Left renal pelvis (tissue), 4 donors: ENCODE measurements at regions not wholly inside any gene's neighbourhood (a gene's known extent, or its start where the extent isn't known, plus 50 kb on each side); places are given as distances from the start of the nearest gene placed in this dataset.
"Not testable (repeated sequence)": the region's sequence is repeated elsewhere in the genome, so short reads cannot be mapped to it uniquely, and the experiment has no call there.

Experiments
- DNase-seq, 4 donors: peaks; one replicate each; pipeline ENCODE4 v3.0.0-alpha.2; 2013; ENCODE audit warnings: low read depth in 4 of 4, low spot score in 3 of 4

DNA sequence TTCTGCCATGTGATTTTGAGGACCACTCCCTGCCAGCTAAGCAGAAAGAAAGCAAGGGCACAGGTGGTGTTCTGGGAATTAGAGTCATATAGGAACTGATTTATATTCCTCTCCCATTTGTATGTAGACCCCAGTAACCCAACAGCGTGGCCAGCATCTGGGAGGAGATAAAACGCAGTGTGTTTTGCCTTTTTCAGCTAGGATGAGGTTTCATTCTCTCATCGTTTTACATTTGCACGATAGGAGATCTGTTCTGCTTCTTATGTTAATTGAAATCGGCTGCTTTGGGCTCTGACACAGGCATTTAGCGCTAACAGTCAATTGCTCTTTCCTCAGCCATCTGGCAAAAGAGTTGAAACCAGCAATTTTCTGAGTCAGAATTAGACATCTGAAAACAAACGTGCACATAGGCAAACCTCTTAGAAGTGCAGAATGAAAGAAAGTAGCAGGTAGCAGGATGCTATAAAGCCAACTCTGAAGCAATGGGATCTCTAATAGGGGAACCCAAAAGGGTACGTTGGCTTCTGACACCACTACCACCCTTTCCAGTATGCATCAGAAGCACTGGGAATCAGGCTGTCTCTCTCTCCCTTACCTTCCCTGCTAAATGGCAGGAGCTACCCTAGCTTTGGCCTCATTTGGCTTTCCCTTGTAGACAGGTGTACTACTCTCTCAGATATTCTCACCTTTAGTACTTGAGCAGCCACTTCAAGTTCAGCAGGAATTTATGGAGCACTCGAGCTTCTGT lies 219.1 kb downstream of the PHLDA1 start:
- no peak for DNase-seq

DNA sequence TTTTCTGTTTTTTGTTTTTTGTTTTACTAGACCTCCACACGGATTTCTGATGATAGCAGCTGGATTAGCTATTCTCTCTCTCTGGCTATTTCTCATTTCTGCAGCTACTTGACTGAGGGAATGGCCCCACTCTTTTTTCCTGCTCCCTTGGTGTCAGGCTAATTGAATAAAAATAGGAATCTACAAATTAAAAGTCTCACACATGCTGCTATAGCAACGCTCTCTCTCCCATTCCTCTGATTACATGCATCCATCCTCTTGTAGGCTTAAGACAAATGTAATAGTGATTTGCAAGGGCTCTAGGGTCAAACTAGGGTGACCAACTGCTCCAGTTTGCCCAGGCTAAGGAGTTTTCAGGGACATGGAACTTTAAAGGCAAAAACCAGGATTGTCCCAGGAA lies 221.8 kb downstream of the PHLDA1 start:
- DNase-seq: no peak

- DNase-seq: no peak
These were observed 224.1 kb downstream of the PHLDA1 start for GRCh38 chr12:75807494-75807893.

GRCh38 chr12:75805905-75806304 lies 225.7 kb downstream of the PHLDA1 start:
- DNase-seq: no peak

GRCh38 chr12:75805320-75805719 lies 226.3 kb downstream of the PHLDA1 start:
- no peak for DNase-seq

- no peak for DNase-seq
These were observed 233.2 kb downstream of the PHLDA1 start for GRCh38 chr12:75798136-75798926.

DNA sequence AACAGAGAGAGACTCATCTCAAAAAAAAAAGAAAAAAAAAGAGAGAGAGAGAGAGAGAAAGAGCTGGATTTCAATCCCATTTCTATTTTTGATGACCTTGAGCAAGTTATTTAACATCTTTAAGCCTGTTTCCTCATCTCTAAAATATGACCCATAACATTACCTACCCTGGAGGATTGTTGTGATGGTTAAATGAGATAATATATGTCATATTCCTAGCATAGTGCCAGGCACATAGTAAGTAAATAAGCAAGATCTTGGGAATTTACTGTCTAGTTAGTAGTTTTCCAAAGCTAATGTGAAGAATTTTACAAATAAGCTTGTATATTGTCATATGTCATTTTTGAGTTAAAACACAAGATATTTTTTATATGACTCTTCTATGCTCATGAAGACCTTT lies 236.5 kb downstream of the PHLDA1 start:
- DNase-seq: no peak

- no peak for DNase-seq
These were observed 238.9 kb downstream of the PHLDA1 start for GRCh38 chr12:75792687-75793086.

- no peak for DNase-seq
These were observed 241.4 kb downstream of the PHLDA1 start for GRCh38 chr12:75790219-75790618.

DNA sequence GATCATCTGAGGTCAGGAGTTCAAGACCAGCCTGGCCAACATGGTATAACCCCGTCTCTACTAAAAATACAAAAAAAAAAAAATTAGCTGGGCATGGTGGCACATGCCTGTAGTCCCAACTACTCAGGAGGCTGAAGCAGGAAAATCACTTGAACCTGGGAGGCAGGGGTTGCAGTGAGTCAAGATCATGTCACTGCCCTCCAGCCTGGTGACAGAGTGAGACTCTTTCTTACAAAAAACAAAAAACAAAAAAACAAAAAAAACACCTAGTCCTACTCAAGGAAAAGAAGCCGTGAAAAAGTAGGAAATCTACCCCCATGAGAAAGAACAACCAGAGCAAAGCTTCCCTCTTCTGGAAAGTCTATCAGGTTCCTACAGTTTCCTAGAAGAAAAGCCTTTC lies 244.4 kb downstream of the PHLDA1 start:
- not testable (repeated sequence) for DNase-seq

- no peak for DNase-seq
These were observed 245.5 kb downstream of the PHLDA1 start for GRCh38 chr12:75786070-75786469.

DNA sequence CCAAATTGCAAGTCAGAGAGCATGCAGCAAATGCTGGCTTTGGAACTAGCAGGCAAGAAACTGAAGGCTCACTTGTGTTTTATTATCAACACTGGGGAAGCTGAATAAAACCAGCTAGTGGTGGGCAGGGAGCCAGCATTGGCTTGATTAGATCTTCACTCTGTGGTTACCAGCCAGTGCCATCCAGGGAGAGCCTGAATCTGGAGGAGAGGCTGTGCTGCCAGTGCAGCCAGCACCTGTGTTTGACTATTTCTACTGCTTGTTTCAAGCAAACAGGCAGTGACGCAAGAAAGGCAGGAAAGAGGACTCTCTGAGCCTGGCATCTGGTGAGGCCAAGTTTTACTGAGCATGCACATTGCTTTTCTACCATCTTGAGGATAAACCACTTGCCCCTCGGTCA lies 247.0 kb downstream of the PHLDA1 start:
- peak in 1 of 4 donors; percentile 22 for DNase-seq

DNA sequence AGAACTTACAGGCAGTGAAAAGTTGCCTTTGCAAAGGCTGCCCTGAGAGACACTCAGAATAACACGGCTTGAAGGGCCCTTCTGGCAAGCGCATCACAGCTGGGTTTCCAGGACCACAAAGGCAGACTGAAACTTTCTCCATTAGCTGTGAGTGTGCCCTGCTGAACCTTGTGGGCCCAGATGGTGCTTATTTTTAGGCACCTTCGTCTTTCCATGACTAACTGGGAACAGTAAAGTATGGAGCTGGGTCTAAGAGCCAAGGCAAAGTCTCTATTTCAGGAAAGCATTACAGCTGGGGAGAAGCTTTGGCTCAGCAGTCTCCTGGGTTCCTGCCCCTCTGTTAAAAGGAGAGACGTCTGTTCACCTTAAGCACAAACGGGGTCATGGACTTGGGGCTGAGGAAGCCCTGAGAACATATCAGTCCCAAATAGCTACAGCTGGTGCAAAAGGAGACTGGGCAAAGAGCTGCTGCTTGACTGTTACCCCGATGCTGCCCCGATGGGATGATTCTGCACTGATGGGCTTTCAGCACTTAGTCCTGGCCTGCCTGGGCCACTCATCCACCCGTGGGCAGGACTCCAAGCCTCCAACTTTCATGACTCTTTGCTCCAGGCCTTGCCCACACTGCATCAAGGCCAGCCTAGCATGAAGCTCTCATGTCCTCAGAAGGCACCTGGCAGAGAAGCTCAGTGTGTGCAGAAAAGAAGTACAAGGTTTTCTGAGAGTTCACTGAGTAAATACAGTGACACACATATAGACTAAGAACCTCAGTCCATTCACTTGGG lies 248.3 kb downstream of the PHLDA1 start:
- DNase-seq: no peak

- DNase-seq: no peak
These were observed 249.5 kb downstream of the PHLDA1 start for GRCh38 chr12:75782069-75782581.

GRCh38 chr12:75781532-75782046 lies 250.0 kb downstream of the PHLDA1 start:
- DNase-seq: no peak

DNA sequence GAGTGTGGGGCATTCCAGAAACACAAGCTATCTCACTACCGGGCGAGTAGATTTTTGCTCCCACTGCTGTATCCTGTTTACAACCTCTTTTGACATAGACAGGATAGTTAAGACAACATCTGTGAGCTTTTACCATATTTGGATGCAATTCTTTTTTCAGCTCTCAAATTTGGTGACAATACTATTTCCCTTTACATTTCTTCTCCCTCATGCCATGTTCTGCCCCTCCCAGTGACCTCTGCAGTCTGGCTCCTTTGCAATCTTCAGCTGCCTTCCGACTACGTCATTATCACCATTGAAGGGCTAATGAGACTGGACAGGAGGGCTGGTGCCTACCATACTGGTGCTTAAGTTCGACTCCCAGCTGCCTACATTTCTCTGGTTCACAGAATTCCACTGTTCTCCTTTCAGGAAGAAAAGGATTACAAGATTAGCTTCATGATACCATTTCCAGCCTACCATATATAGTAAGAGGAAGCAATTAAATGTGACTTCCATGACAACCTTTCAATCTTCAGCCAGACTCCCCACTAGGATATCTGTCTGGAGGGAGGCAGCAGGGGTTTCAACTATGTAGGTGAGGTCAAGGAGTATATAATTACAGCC lies 251.6 kb downstream of the PHLDA1 start:
- DNase-seq: no peak

- DNase-seq: no peak
These were observed 257.1 kb downstream of the PHLDA1 start for GRCh38 chr12:75774261-75775052.

DNA sequence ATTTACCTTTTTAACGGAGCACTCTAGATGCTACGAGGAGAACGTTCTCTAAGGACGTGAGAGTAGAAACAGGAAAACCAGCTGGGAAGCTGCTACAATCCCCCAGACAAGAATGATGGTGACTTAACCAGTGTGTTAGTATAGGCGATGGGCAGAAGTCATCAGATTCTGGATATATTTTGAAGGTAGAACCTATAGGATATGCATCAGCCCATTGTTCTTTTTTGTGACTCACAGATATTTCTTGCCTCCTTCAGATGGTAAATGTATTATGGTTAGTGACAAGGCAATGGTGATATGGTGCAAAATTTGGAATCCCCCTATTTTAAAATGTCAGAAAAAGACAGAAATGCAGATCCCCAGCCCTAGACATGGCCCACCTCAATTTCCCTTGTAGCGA lies 258.2 kb downstream of the PHLDA1 start:
- DNase-seq: no peak

DNA sequence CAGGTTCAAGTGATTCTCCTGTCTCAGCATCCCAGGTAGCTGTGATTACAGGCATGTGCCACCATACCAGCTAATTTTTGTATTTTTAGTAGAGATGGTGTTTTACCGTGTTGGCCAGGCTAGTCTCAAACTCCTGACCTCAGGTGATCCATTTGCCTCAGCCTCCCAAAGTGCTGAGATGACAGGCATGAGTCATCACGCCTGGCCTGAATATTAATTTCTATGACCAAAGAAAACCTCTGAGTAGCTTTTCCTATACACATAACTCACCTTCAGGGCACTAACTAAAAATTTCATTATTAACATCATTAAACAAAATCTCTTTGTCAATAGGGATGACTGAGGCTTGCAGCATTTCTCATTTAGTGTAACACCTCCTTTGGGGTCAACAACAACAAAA lies 259.6 kb upstream of the KRR1 start:
- no peak for DNase-seq

- DNase-seq: no peak
These were observed 256.5 kb upstream of the KRR1 start for GRCh38 chr12:75767957-75768356.
